T-helper 2 cell (primary cell): ENCODE measurements at regions not wholly inside any gene's neighbourhood (a gene's known extent, or its start where the extent isn't known, plus 50 kb on each side); places are given as distances from the start of the nearest gene placed in this dataset.
"Not testable (repeated sequence)": the region's sequence is repeated elsewhere in the genome, so short reads cannot be mapped to it uniquely, and the experiment has no call there.

Experiments
- DNase-seq, 5 experiments: peaks; one replicate each; pipeline versions ENCODE4 v3.0.0 to v3.0.0-alpha.2; 2012 to 2022

DNA sequence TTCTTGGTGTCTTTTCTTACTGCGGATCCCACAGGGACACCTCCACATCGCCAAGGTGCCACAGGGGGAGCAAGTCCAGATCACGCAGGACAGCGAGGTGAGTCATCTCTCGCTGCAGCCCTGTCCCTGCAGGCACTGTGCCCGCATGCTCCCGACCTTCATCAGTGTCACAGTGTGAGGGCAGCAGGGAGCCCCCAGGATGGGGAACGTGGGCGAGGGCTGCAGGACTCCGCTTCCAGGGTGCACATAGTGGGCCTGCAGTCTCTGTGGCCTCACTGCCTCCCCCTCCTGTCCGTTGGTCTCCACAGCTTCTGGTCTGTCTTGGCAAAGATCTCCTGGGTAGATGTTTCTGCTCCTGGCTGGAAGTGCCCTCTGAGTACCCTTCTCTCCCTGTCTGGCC, 78.0 kb downstream of the NPIPB11 start:
- not testable (repeated sequence) for DNase-seq

DNA sequence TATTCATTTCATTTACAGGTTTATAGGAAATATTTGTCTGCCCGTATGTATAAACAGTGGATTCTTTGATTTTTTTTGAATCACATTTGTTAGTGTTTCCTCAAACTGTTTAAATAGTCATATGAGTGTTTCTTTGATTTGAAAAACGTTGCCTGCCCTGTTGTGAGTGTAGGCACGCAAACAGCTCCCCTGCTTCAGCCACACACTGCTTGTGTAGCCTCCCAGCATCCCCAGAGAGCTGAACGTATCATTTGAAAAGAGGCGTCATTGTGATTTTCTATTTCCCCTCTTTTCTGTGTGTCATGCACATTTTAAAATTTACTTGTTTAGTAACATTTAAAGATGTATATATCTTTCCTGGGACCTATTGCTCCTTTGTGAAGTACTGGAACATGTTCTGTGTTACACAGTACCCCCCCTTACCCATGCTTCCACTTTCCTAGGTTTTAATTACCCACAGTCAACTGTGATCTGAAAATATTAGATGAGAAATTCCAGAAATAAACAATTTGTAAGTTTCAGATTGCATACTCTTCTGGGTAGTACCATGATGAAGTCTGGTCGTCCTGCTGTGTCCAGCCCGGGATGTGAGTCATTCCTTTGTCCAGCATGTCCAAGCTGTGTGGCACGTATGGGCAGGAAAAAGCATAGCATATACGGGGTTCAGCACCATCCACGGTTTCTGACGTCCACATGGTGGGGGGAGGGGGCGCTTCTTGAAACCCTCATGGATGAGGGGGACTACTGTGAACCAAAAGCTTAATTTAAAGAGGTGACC, 78.7 kb downstream of the NPIPB11 start:
- not testable (repeated sequence) for DNase-seq

DNA sequence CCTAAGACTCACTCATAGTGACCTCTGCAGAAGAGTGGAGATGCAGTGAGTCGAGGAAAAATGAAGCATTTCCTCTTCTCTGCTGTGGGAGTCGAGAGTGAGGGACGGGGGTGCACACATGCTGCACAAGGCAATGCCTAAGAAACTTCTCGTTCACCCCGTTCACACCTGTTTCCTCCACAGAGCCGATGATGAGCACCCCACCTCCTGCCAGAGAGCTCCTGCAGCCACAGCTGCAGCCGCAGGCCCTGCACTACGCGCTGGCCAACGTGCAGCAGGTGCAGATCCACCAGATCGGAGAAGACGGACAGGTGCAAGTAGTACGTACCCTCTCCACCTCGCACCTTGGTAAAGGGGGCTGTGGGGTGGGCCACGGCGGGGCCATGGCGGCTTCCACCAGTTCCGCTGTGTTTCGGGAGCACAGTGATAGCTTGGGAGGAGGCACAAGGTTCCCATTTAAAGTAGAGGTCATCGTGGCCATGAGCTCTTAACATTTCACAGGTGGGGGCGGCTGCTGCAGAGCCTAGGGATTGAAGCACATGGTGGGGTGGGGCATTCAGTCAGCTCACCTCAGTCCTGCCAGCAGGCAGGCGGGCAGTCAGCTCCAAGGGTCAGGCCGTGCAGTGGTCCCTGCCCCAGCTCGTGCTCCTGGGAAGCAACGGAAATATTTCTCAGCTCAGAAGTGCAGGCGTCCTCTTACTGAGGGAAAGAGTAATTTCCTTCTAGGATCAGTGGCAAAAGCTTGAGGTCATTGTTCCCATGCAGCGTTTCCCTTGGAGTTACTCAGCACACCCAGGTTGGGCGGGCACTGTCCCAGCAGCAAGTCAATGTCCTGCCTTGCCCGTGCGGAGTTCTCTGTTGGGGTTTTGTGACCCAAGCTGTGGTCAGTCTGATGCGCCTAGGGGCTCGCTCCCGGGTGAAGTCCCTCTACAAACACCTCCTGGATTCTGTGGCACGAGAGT, 80.1 kb downstream of the NPIPB11 start:
- DNase-seq, result not testable (repeated sequence)

DNA sequence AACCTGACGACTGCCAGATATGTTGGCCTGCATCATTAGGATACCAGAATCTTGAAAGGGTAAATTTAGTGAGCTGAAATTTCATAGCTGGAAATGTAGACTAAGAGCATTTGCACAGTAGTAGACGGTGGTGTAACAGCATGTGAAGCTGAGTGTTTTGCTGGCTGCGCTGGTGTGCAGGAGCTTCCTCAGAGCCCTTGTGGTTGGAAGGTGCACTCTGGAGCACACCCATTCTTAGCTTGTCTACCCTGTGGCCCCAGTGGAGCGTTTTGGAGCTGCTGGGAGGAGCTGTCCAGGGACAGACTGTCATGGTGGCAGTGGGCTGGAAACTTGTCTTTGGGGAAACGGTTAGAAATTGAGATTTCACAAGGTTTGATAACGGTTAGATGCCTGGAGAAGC, 82.8 kb downstream of the NPIPB11 start:
- DNase-seq, result not testable (repeated sequence)

DNA sequence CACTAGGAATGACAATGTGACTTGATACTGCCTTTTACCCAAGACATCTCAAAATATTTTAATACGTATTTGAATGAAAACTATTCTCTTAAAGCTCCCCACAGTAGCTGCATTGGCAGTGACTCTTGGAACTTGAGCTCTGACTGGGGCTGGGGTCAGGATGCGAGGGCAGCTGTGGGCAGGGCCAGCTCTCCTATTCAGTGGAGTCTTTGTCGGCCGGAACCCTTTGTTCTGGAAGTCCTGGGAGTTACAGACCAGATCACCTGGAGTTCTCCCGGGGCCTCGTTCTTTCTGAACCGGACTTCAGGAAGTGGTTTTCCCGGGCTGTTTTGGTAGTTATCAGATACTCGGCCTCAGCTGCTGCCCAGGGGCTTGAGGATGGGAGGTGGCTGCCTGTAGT, 84.9 kb downstream of the NPIPB11 start:
- DNase-seq, result no peak

DNA sequence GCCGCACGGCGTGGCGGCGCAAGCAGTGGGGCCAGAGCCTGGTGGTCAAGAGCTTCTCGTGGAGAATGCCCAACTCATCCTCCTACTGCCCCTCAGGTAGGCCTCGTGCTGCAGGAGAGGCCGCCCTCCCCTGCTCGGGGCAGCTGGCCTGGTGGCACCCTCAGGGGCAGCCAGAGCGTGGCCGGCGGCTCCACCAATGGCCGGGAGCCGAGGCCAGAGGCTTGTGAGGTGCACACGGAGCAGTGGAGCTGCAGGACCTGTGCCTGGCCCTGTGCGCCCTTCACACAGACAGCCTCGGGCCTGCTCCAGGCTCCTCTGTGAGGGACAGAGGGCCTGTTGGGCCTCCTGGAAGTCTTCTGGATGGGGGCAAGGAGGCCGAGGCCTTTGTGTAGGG, 85.5 kb downstream of the NPIPB11 start:
- DNase-seq, result no peak

DNA sequence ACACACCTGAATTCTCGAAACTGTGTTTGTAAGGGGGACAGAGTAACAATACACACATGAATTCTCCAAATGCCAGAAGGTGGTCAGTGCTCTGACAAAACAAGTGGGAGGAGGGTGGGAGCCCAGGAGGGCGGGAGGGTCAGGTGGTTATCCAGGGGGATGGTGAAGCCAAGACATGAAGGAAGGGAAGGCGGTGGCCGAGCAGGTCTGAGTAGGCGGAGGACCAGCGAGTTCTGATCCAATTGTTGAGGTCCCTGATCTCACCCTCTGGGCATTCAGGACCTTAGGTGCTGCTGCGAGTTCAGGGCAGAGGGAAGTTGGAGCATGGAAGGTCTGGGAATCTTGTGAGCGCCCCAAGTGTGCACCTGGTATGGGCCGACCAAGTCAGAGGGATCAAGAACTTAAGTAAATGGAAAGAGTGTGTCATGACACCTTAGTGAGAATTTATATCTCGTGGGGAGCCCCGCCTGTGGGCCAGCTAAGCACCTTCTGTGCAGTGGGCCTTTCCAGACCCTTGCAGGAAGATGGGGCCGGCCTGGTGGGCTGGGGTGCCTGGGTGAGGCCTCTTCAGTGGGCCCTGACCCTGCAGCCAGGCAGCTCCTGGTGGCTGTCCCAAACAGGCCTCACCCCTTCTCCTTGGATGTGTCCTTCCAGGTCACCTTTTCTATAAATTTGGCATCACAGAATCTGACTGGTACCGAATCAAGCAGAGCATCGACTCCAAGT, 86.1 kb downstream of the NPIPB11 start:
- no peak for DNase-seq

DNA sequence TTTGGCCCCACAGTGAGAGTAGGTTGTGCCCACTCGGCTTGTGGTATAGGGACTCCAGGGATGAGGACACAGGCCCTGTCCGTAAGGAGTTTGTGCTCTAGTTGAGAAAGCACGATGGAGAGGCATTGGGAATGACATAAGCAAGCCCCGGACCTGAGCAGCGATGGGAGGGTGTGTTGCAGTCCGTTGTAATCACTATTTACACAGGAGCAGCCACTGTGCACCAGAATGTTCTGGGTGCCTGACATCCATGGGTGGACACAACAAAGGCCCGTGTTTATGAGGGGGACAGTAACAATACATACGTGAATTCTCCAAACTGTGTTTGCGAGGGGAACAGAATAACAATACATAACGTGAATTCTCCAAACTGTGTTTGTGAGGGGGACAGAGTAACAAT, 86.8 kb downstream of the NPIPB11 start:
- no peak for DNase-seq

DNA sequence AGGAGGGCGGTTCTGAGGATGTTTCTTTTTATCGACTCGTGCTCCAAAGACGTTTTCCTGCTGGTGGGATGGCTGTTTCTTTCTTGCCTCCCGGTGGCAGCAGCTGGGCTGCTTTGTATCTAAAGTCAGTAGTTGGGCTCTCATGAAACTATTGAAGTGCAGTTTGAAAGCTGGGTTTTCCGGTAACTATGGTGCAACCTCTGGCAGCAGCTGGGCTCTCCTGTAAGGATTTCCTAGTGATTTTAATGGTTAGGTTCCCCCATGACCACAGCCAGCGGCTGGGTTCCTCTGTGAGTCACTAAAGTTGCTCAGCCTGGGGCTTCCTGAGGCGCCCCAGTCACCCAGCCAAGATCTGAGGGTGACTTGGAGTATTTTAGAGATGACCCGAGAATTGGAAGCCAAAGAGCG, 87.9 kb downstream of the NPIPB11 start:
- DNase-seq, result not testable (repeated sequence)

DNA sequence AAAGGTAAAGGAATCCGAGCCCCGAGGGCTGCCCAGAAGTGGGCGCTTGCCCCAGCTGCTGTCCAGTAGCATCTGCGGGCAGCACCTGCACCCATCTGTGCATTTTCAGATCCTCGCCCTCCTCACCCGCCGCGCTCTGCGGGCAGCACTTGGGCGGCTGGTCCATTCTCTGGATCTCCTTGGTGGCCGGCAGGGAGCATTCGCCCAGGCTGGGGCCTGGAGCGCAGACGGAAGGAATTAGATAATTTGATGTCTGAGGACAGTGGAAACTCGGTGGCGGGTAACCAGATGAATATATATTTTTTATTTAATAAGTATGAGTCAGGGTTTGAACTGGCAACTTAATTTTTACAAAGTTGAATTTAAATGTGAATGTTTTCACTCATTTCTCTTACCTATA, 88.5 kb downstream of the NPIPB11 start:
- DNase-seq, result no peak

DNA sequence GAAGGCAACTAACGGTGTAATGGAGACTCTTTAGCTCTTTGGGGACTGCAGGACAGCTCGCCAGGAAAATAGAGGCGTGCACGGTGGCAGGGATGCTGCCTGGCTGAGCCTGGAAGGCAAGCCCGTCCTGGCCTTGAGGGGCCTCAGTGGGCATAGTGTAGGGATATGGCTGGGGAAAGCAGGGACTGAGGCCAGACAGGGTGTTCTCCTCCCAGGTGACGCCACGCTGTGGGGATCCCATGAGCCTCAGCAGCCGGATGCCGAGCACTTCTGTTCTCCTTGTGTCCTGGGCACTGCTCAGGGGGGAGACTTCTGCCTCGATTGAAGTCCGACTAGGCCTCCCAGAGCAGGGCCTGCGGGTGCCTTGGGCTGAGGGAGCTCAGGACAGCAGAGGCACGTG, 89.2 kb downstream of the NPIPB11 start:
- no peak for DNase-seq

DNA sequence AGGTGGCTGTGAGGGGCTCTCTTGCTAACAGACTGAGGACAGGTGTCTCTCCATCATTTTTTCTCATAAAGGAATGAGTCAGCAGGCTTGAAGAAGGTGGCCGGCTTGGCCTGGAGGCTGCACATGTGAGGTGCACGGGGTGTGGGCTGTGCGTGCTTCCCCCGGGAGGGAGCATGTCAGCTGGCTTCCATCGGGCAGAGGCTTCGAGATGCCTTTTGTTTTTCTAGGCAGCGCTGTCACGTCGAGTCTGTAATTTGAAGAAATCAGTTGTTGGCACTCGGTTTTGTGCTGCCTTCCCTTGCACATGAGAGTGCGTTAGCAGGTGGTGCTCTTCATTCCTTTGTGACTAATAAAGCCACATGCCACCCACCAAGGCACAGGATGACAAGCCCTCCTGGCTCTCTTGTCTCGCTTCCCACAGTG, 89.7 kb downstream of the NPIPB11 start:
- no peak for DNase-seq

DNA sequence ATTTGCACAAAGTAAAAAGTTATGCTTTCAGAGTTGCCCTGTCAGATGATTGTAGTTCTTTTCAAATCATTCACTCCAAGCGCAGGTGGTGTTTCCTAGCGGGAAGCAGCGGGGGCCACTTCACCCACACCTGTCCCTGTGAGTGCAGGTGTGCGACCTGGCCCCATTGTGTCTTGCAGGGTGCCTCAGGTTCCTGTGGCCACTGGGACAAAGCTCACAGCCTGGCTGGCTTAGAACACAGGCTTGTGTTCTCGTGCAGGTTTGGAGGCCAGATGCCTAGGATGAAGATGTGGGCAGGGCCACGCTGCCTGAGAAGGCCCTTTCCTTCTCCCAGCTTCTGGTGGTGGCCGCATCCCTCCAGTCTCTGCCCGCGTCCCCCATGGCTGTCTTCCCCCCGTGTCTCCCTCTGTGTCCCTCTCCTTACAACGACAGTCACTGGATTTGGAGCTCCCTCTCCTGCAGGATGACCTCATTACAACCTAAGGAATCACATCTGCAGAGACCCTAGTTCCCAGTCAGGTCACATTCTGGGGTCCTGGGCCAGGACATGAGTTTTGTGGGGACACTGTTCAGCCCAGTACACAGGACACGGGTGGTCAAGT, 90.5 kb downstream of the NPIPB11 start:
- no peak for DNase-seq

DNA sequence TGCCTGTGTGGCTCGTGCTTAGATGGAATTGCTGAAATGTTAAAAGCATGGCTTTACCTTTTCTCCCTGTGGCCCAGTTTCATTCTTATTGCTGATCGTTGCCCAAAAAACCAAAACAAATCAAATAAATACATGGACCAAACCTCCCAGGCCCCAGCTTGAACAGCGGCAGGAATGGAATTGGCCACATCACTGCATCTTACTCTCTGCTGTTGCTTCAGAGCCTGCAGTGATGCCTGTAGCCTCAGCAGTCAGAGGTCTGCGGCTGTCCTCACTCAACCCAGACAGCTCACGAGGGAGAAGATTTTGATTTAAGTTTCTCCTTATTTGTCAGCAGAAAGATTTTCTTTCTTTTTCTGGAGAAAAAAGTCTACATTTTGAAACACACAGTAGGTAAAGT, 91.5 kb downstream of the NPIPB11 start:
- DNase-seq, result no peak

DNA sequence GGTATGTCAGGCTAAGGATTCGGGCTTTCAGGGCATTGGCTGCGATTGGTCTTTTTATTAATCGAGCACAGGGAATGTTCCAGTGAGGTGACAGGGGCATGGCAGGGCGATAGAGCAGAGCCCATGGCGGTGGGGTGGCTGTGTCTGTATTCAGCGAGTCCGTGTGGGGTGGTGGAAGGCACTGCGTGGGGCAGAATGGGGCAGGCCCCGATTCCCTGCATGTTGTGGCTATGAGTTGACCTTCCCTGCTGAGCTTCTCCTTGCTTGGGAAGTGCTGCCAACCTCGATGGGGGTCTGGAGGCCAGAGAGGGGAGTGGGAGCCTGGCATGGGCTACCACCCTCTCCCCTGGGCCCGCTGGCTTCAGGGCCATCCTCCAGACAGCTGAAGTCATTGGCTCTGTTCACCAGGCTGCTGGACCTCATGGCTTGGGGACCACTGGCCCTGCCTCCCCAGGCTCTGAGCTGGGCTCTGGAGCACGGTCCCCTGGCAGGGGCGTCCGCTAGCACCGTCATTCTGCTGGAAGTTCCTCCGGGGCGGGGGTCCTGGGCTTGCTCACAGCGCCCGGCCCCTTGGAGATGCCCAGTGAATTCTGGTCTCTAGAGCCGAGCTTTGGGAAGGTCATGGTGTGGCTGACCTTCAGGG, 92.1 kb downstream of the NPIPB11 start:
- DNase-seq, result no peak

DNA sequence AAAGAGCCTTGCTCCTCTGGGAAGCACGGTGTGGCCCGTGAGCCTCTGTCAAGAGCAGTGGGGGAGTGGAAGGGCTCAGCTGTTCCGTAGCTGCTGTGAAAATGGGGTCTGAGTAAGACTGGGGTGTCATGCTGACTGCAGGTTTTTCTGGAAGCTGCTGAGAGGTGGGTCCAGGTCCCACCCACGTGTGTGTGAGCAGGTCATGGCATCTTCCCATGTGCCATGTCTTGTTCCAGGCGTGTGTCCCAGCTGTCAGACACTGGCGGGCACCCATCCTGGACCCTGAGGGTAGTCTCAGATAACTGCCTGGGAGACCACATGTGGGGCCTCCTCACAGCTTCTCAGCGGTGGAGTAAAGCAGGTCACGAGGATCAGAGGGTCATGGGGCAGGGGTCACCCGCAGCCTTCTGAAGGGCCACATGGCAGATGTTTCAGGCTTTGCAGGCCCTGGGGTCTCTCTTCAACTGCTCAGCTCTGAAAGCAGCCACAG, 92.9 kb downstream of the NPIPB11 start:
- DNase-seq, result no peak

DNA sequence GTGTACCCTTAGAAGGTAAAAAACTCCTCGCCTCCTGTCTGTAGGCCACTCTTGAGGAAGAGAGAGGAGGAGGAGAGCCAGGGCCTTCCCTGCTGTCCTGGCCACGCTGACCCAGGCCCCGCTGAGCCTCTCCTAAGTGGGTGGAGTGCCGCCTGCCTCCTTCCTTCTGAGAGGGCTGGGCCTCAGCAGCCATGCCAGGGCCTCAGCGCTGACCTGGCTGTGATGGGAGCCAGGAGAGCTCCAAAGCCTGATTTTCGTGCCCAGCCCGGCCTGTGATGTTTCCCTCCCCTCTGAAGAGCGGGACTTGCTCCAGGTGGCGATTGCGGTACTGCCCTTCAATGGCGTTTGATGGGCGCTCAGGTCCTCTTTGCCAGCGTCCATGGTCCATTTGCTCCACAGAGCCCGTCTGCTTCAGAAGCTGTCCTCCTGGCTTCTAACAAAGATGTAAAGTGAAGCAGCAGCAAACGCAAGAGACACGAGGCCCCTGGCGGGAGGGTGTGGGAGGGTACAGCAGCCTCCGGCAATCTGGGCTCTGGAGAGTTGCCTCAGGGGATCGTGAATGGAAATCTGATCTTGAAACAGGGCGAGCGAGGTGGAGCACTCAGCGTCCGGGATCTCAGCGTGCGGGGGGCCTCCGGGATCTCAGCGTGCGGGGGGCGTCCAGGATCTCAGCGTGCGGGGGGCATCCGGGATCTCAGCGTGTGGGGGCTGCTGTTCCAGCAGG, 93.5 kb downstream of the NPIPB11 start:
- no peak for DNase-seq

DNA sequence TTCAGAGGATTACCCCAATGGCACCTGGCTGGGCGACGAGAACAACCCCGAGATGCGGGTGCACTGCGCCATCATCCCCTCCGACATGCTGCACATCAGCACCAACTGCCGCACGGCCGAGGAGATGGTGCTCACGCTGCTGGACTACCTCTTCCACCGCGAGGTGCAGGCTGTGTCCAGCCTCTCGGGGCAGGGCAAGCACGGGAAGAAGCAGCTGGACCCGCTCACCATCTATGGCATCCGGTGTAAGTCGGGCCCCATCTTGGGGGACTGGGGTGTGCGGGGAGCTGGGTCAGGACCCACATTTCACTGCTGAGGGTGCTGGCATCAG, 94.2 kb downstream of the NPIPB11 start:
- not testable (repeated sequence) for DNase-seq

DNA sequence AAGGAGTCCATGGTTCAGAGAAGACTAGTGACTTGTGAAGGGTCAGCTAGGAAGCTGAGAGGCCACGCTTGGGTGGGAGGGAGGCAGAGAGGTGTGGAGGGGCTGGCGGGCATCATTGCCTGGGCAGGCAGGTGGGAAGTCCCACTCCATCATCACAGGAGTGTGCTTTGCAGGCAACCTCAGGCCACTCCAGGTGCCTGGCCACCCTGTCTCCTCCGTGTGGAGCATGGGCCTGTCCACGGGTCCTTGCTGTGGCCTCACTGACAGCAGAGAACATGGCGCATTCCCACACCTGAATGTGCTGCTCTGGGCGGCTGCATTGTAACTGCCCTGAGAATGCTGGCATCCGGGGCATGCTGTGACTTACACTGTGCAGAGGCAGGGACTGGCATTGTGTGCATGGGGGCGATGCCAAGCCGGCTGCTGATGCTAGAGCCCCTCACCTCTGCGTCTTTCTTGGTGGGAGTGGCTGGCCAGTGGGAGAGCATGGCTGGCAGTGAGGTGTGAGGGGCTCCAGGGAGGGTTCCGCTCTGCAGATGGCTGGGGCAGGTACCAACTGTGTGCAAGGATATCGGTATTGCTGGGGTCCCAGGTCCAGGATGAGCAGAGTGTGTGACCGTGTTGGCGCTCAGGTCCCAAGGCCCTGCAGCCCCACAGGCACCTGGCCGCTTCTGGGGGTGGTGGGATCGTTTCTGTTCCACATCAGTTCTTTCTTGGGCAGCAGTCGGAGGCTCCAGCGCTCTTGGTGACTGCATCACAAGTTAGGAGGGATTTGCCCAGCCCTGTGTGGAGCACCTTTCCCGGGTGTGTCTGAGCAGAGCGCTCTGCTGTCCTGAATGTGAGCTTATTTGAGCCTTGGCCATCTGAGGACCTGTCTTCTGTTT, 94.8 kb downstream of the NPIPB11 start:
- DNase-seq, result no peak

DNA sequence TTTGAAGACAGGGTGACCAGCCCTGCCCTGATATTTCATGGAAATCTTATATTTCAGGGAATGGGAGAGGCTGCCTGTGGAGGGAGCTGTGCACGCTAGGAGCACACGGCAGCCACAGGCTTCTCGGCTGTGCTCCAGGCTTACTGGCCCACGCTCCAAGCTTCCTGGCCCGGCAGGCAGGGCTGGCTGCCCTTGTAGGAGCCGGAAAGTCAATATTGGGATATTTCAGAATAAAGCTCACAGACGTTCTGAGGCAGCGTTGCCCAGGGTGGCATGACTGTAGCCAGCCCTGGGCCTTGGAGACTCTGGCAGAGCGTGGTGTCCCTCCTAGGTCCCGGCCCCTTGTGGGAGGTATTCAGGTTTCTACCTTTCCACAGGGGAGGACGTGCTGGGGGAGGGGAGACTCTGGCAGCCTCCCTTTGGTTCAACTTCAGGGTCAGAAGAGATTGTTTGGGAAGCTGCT, 95.6 kb downstream of the NPIPB11 start:
- DNase-seq, result no peak
